ENCODE measurements at regions not wholly inside any gene's neighbourhood (a gene's known extent, or its start where the extent isn't known, plus 50 kb on each side); places are given as distances from the start of the nearest gene placed in this dataset.

DNA sequence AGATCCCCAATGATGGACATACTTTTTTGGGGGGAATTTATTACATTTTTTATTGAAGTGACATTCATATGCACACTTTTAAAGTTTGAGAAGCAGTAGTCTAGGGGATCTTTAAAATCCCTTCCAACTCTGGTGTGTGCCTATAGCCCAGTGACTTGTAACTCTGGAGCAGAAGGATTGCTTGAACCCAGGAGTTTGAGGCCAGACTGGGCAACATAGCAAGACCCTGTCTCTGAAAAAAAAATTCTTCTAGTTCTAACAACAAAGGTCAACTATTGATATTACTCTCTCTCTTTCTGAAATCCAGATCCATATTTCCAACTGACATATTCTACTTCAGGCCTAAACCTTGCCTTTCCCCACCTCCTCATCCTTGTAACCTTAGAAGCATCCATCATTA lies 148.2 kb upstream of the SPRY4 start:
- DNase-seq: no peak

GRCh38 chr5:142472306-142472951 lies 147.6 kb upstream of the SPRY4 start:
- DNase-seq: no peak

DNA sequence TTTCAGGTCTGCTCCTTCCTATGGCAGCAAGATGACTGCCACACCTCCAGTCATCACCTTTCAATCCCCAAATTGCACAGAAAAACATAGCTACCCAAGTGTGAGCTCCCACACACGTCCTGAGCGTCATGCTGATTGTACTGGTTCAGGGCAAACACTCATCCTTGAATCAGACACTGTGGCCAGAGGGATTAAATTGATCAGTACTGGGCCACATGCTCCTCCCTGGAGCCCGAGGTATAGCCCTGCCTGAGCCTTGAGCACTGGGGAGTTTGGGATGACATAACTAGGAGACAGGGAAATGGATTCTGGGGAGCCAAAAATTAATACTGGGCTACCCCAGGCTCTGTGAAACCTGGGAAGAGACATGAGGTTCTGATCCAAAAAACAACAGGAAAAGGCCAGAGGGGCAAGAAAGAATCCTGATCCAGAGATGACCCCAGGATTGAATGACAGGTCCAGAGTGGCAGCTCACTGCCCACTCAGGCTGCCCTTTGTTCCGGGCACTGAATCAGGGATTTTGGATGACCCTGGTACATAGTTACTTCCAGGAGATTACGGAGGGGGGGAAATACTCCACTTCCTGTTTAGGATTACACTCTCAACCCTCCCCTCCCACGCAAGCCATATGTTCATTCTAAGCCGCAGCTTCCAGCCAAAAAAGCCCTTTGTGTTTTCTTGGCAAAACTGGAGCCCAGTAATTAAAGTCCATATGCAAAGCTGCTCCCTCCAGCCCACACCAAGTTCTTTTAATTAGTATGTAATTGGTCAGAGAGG lies 141.6 kb upstream of the SPRY4 start:
- DNase-seq: no peak

DNA sequence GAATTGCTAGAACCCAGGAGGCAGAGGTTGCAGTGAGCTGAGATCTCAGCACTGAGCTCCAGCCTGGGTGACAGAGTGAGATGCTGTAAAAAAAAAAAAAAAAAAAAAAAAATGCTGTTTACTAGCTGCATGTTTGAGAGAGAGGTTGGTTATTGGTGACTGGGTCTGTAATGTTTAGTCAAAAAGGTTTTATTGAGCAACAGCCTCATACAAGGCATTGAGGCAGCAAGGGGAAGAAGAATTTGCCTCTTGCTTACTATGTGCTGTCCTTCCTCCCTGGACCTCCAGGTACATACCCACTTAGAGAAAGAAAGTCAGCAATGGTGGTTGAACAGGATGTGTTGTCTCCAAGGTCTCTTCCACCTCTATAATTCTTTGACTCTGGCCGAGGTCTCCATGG lies 140.7 kb upstream of the SPRY4 start:
- DNase-seq: no peak

- no peak for DNase-seq
Observed at GRCh38 chr5:142463904-142464303, 139.1 kb upstream of the SPRY4 start.

- no peak for DNase-seq
Observed at GRCh38 chr5:142461028-142461590, 136.3 kb upstream of the SPRY4 start.

DNA sequence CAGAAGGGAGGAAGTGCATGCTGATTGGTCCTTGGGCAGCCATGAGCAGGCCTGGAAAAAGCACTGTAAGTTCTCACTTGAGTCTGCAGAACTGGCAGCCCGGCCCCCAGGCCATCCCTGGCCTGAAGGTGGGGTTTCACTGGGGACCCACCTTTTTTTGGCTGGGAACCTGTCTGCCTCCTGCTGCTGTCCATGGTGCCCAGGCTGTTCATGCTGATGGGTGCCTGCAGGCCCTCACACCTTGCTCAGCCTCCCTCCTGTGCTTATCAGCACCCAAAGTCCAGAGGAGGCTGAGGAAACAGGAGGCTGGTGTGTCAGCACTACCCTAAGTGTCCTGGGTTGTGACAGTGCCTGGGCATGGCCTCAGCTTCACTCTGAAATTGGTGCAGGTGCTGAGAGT lies 134.4 kb upstream of the SPRY4 start:
- no peak for DNase-seq

DNA sequence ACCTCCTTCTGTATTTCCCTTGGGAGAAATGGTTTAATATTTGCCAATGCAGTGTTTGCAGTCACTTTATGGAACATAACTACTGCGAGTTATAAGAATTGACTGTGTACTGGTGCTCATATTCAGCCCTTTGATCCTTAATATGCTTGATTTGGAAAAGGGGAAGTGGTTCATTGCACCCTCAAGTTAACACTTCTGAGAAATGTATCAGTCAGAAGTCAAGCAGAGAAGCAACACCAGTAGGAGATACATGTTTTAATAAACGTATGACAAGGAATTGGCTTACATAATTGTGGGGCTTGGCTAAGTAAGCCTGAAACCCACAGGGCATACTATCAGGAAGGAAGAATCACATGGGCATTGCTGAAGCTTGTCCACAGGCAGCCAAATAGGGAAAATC lies 131.0 kb upstream of the SPRY4 start:
- no peak for DNase-seq

DNA sequence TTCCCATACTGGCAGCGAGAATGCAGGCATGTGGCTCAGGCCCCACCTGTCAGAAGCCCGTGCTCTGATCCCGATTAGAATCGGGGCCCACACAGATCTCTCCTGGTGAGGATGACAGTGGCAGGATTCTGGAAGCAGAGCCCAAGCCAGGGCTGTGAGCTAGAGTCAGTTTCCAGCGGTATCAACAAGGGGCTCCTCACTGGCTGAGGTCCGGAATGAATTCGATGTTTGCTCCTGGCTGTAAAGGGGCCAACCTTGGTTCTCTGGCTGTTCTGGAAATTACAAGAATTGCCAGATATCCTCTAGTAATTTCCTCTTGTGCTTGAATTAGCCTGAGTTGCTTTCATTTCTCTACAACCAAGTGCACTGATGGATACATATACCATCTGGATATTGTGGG lies 129.1 kb upstream of the SPRY4 start:
- no peak for DNase-seq

DNA sequence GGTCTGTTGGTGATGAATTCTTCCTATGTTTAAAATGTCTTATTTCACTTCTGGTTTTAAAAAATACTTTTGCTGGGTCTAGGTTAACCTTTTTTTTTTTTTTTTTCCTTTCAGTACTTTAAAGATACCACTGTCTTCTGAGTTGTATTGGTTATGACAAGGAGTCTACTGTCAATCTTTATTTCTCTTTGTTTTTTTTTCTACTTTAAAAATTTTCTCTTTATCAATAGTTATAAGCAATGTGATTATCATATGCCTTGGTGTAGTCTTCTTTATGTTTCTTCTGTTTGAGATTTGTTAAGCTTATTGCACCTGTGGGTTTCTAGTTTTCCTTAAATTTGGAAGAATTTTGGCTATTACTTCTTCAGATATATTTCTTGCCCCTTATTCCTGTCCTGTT lies 125.6 kb upstream of the SPRY4 start:
- DNase-seq: no peak

- no peak for DNase-seq
Observed at GRCh38 chr5:142447887-142448286, 123.1 kb upstream of the SPRY4 start.

GRCh38 chr5:142446960-142447279 lies 122.1 kb upstream of the SPRY4 start:
- DNase-seq: no peak

GRCh38 chr5:142446131-142446959 lies 121.5 kb upstream of the SPRY4 start:
- DNase-seq: no peak

DNA sequence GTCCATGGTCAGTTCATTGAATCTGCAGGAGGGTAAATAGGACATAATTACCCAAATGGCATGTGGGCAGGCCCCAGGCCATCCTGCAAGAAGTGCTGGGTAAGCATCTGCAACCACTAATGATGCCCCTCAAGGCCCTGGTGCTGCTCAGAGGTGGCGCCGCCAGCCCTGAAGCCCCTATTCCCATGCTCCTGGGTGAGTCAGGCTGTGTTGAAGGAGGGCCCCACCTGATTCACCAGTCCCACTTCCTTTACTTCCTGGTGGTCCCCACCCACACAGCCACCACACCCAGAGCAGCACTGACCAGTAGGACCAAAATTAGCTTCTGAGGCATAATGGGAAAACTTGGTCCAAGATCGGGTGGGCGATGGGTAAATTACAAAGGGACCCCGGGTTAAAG lies 120.4 kb upstream of the SPRY4 start:
- no peak for DNase-seq

DNA sequence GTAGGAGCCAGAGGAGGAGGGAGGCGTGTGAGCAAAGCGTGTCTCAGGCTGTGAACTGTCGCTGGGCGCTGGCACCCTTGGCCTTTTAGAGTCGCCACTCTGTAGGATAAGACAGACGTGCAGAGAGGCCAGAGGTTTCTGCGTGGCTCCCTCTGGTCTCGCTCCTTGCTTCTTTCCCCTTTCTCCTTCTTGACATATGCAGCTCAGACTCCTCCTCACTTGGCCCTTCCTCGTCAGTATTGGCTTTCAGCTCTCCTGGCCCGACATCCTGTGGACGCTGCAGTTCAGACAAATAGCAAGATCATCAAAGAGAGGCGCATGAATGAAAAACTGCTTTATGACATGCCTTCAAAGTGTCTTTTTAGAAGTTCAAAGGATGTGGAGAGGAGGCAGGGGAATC lies 116.8 kb upstream of the SPRY4 start:
- DNase-seq: no peak

GRCh38 chr5:142439207-142439860 lies 114.5 kb upstream of the SPRY4 start:
- DNase-seq: no peak

- no peak for DNase-seq
Observed at GRCh38 chr5:142438573-142438972, 113.8 kb upstream of the SPRY4 start.

DNA sequence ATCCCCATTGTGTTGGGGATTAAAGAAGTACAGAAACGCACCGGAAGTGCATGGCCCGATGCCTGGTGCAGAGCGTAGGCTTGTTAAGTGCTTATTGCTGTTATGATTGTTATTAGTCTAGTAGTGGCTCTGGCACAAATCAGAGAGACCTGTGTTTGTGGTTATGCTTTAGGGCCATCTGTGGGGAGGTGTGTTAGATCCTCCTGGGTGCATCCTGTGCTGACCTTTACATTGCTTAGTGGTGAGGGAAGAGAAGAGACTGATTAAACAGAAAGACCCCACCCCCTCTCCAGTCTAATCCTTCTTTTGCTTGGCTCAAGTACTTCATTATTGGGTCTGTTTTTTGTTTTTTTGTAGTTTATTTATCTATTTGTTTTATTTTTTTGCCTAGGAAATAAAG lies 112.7 kb upstream of the SPRY4 start:
- DNase-seq: no peak

DNA sequence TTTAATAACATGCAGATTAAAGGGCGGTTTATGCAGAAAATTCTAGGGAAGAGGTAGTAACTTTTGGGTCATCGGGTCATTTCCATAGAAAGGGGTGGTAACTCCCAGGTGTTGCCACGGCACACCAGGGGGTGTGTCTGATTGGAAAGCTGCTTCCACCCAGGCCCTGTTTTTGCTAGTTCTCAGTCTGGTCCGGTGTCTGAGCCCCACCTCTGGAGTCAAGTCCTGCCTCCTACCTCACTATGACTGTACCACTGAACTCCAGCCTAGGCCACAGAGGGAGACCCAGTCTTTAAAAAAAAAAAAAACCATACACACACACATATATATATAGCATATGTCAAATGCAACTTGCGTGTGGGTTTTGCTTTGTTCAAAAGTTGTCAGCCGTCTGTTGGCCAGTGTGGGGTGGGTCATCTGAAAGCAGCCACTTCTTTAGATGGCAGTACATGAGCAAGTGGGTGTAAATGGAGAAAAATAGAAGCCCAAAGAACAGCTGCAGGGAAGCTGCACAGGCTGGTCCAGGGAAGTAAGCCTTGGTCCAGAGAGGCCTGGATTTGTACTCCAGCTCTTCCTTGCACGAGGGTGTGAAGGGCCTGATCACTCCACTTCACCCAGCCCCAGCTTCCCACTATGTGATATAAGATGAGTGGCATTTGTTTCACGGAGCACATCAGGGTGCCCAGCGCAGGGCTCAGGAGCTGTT lies 110.7 kb upstream of the SPRY4 start:
- no peak for DNase-seq

- no peak for DNase-seq
Observed at GRCh38 chr5:142434322-142434612, 109.4 kb upstream of the SPRY4 start.

GRCh38 chr5:142433526-142434321 lies 108.9 kb upstream of the SPRY4 start:
- no peak for DNase-seq

DNA sequence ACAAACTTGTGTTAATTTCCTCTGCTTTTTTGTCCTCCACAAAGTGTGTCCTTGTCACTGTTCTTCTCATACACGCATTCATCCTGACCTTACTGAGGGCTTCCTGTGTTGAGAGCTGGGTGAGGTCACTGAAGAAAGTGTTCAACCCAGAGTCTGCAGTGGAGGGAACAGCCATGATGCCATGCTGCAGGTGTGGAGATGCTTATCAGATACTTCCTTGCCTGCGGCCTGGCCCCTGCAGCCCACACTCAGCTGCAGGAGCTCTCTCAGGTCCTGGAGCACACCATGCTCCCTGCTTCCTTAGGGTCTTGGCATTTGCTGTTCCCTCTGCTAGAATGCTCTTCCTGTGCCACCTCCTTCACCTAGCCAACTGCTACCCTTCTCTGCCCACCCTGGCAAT lies 108.1 kb upstream of the SPRY4 start:
- no peak for DNase-seq
